ENCODE measurements at regions not wholly inside any gene's neighbourhood (a gene's known extent, or its start where the extent isn't known, plus 50 kb on each side); places are given as distances from the start of the nearest gene placed in this dataset.

- TF ChIP-seq CTCF (IDR thresholded peaks at IDR 0.05; ENCODE audit: insufficient read depth, low read depth, low read length) (no peak), EZH2 (IDR thresholded peaks at IDR 0.05; ENCODE audit: insufficient read depth, low read length) (no peak)
- no peak for FAIRE-seq
Measured at GRCh38 chr3:118597184-118597583, 437.5 kb downstream of the IGSF11 start.

GRCh38 chr3:118607915-118608820, 426.5 kb downstream of the IGSF11 start:
- Histone ChIP-seq H3K4me1 (ENCODE audit: insufficient read depth, low read length) (no peaks in the 10 kb centered on the region), H3K4me2 (ENCODE audit: low read length) (no peak overlapping the region), H3K36me3 (ENCODE audit: insufficient read depth, low read length) (no peaks in the 10 kb centered on the region), H3K9me3 (ENCODE audit: insufficient read depth, low read depth, low read length) (no peaks in the 10 kb centered on the region), H3K27ac (ENCODE audit: low read depth, low read length) (no peak overlapping the region), H3K9ac (ENCODE audit: low read length) (no peak overlapping the region), H3K4me3 (ENCODE audit: insufficient read depth, low read depth, low read length) (no peak overlapping the region), H2AFZ (ENCODE audit: low read depth, low read length) (no peak overlapping the region), H4K20me1 (ENCODE audit: insufficient read depth, low read length) (no peaks in the 10 kb centered on the region), H3K27me3 (ENCODE audit: insufficient read depth, low read length) (no peaks in the 10 kb centered on the region), H3K79me2 (ENCODE audit: insufficient read depth, low read length) (no peaks in the 10 kb centered on the region)
- Mint-ChIP-seq H3K27me3 (ENCODE audit: low read depth, unreplicated experiment) (no peaks in the 10 kb centered on the region), H3K4me1 (ENCODE audit: low read depth, unreplicated experiment) (no peaks in the 10 kb centered on the region), H3K4me3 (ENCODE audit: unreplicated experiment) (no peak overlapping the region), H3K36me3 (ENCODE audit: low read depth, unreplicated experiment) (no peaks in the 10 kb centered on the region), H3K9me3 (ENCODE audit: unreplicated experiment) (peaks cover 4% of the 10 kb centered on the region), H3K27ac (ENCODE audit: unreplicated experiment) (no peak overlapping the region)
- DNase-seq (ENCODE audit: low read depth) (no peak), FAIRE-seq (no peak)
- TF ChIP-seq CTCF (IDR thresholded peaks at IDR 0.05; ENCODE audit: insufficient read depth, low read depth, low read length) = no peak

More at GRCh38 chr3:118597184-118597583, 437.5 kb downstream of the IGSF11 start:
- H3K27me3 ChIP-seq (ENCODE audit: insufficient read depth, low read length) = no peaks in the 10 kb centered on the region
- Mint-ChIP-seq H3K9me3 (ENCODE audit: unreplicated experiment) (peaks cover 9% of the 10 kb centered on the region), H3K36me3 (ENCODE audit: low read depth, unreplicated experiment) (no peaks in the 10 kb centered on the region), H3K4me3 (ENCODE audit: unreplicated experiment) (no peak overlapping the region), H3K27me3 (ENCODE audit: low read depth, unreplicated experiment) (no peaks in the 10 kb centered on the region), H3K27ac (ENCODE audit: unreplicated experiment) (no peak overlapping the region), H3K4me1 (ENCODE audit: low read depth, unreplicated experiment) (no peaks in the 10 kb centered on the region)
- no peak overlapping the region for H3K27ac ChIP-seq (ENCODE audit: low read depth, low read length)
- H3K36me3 ChIP-seq (ENCODE audit: insufficient read depth, low read length) = no peaks in the 10 kb centered on the region
- DNase-seq (ENCODE audit: low read depth) = no peak
- no peaks in the 10 kb centered on the region for H3K79me2 ChIP-seq (ENCODE audit: insufficient read depth, low read length)
- H4K20me1 ChIP-seq (ENCODE audit: insufficient read depth, low read length) = no peaks in the 10 kb centered on the region
- H2AFZ ChIP-seq (ENCODE audit: low read depth, low read length) = no peak overlapping the region
- no peaks in the 10 kb centered on the region for H3K9me3 ChIP-seq (ENCODE audit: insufficient read depth, low read depth, low read length)
- H3K4me2 ChIP-seq (ENCODE audit: low read length) = no peak overlapping the region
- no peaks in the 10 kb centered on the region for H3K4me1 ChIP-seq (ENCODE audit: insufficient read depth, low read length)
- H3K9ac ChIP-seq (ENCODE audit: low read length) = no peak overlapping the region
- no peak overlapping the region for H3K4me3 ChIP-seq (ENCODE audit: insufficient read depth, low read depth, low read length)

Measured in astrocyte (in vitro differentiated cells and primary cell).